CD14-positive monocyte (primary cell): ENCODE measurements at regions not wholly inside any gene's neighbourhood (a gene's known extent, or its start where the extent isn't known, plus 50 kb on each side); places are given as distances from the start of the nearest gene placed in this dataset.

Source experiments
- DNase-seq, 3 donors: peaks; one replicate each; pipeline ENCODE4 v3.0.0-alpha.2; 2011 to 2022
- H2AFZ ChIP-seq: 2 replicates; pipeline ENCODE4 v1.6.0; 2012; ENCODE audit warnings: mild to moderate bottlenecking, low read depth, low read length, inconsistent platforms; ENCODE audit not compliant: insufficient read depth, poor library complexity, severe bottlenecking
- H3K27ac ChIP-seq, 2 donors: 1 replicate in 1 of 2; 2 replicates in 1 of 2; pipeline ENCODE4 v1.5.1; 2012 to 2013; ENCODE audit warnings: low read length in 2 of 2, control low read depth in 1 of 2, inconsistent platforms in 1 of 2, low read depth in 1 of 2, mild to moderate bottlenecking in 1 of 2
- H3K27me3 ChIP-seq, 2 donors: one replicate each; pipeline versions ENCODE4 v1.6.0 to v1.6.1; 2011 to 2013; ENCODE audit warnings: low read length in 2 of 2; ENCODE audit not compliant: control insufficient read depth in 2 of 2, insufficient read depth in 2 of 2
- H3K36me3 ChIP-seq, 2 donors: replicated peaks in 1 of 2; 1 replicate in 1 of 2; 2 replicates in 1 of 2; pipeline versions ENCODE4 v1.5.1 to v1.6.1; 2012 to 2013; ENCODE audit warnings: low read length in 2 of 2, control low read depth in 1 of 2, inconsistent platforms in 1 of 2, mild to moderate bottlenecking in 1 of 2; ENCODE audit not compliant: insufficient read depth in 2 of 2, control insufficient read depth in 1 of 2
- H3K4me1 ChIP-seq, 2 donors: 1 replicate in 1 of 2; 2 replicates in 1 of 2; pipeline versions ENCODE4 v1.5.1 to v1.6.1; 2012 to 2013; ENCODE audit warnings: low read length in 2 of 2, control low read depth in 1 of 2, inconsistent platforms in 1 of 2, mild to moderate bottlenecking in 1 of 2, moderate library complexity in 1 of 2; ENCODE audit not compliant: insufficient read depth in 2 of 2, control insufficient read depth in 1 of 2
- H3K4me2 ChIP-seq: replicated peaks from 2 replicates; pipeline ENCODE3; 2012; ENCODE audit warnings: low read length, moderate library complexity, mild to moderate bottlenecking; ENCODE audit not compliant: poor library complexity, severe bottlenecking; ENCODE audit errors: extremely low read depth
- H3K4me3 ChIP-seq, 3 experiments: fragments of 200-600 bp in 1 of 3; sonication (generic) in 1 of 3; replicated peaks in 1 of 3; 1 replicate in 2 of 3; 2 replicates in 1 of 3; pipeline ENCODE4 v1.5.1; 2011 to 2013; ENCODE audit warnings: low read length in 3 of 3, mild to moderate bottlenecking in 3 of 3, control low read depth in 2 of 3, low read depth in 2 of 3, inconsistent platforms in 1 of 3, moderate library complexity in 1 of 3
- H3K79me2 ChIP-seq: 2 replicates; pipeline ENCODE4 v1.6.0; 2012; ENCODE audit warnings: mild to moderate bottlenecking, control low read depth, inconsistent platforms, low read length, moderate library complexity; ENCODE audit not compliant: insufficient read depth
- H3K9ac ChIP-seq: 2 replicates; pipeline ENCODE4 v1.6.0; 2017; ENCODE audit warnings: low read length, mild to moderate bottlenecking; ENCODE audit not compliant: insufficient read depth, poor library complexity, severe bottlenecking
- H3K9me3 ChIP-seq, 2 donors: replicated peaks in 1 of 2; 1 replicate in 1 of 2; 2 replicates in 1 of 2; pipeline versions ENCODE4 v1.5.1 to v1.6.1; 2012 to 2013; ENCODE audit warnings: low read length in 2 of 2, control low read depth in 1 of 2; ENCODE audit not compliant: control insufficient read depth in 1 of 2, insufficient read depth in 1 of 2
- H4K20me1 ChIP-seq: 2 replicates; pipeline ENCODE4 v1.6.0; 2012; ENCODE audit warnings: mild to moderate bottlenecking, low read length, control low read depth, moderate library complexity; ENCODE audit not compliant: insufficient read depth
- H3K27ac Mint-ChIP-seq, 7 donors: one replicate each; pipeline ENCODE4 v1.8.0; 2020; ENCODE audit warnings: mild to moderate bottlenecking in 7 of 7, mixed read lengths in 7 of 7, moderate library complexity in 6 of 7, inconsistent platforms in 2 of 7
- H3K27me3 Mint-ChIP-seq, 3 donors: one replicate each; pipeline ENCODE4 v1.8.0; 2021 to 2022; ENCODE audit warnings: low read depth in 3 of 3, mild to moderate bottlenecking in 3 of 3, mixed read lengths in 3 of 3, moderate library complexity in 3 of 3, inconsistent platforms in 1 of 3
- H3K36me3 Mint-ChIP-seq, 2 donors: one replicate each; pipeline ENCODE4 v1.8.0; 2020; ENCODE audit warnings: mixed read lengths in 2 of 2, inconsistent platforms in 1 of 2, mild to moderate bottlenecking in 1 of 2
- H3K4me1 Mint-ChIP-seq: one replicate; pipeline ENCODE4 v1.8.0; 2020; ENCODE audit warnings: mild to moderate bottlenecking, mixed read lengths
- H3K4me3 Mint-ChIP-seq, 2 donors: one replicate each; pipeline ENCODE4 v1.8.0; 2020; ENCODE audit warnings: mild to moderate bottlenecking in 2 of 2, mixed read lengths in 2 of 2, moderate library complexity in 1 of 2
- H3K9me3 Mint-ChIP-seq, 7 donors: one replicate each; pipeline ENCODE4 v1.8.0; 2020 to 2022; ENCODE audit warnings: mixed read lengths in 7 of 7, mild to moderate bottlenecking in 6 of 7, moderate library complexity in 6 of 7, inconsistent platforms in 2 of 7
- WGBS: methylation state at CpG from one replicate; pipeline ENCODE4 v1.1.5; 2013; ENCODE audit warnings: missing lambda C conversion rate; ENCODE audit not compliant: insufficient coverage; 5-methylcytosine and 5-hydroxymethylcytosine counted together
- intact Hi-C, 2 donors: fragments of 100-400 bp; cut with micrococcal nuclease; formaldehyde crosslinking; loops; one replicate each; pipeline versions ENCODE4 v1.15.0 to v1.15.1; 2023
- TF ChIP-seq, protein P1 (sequence below): fragments of 200-600 bp; IDR thresholded peaks from one replicate; pipeline ENCODE4 v1.8.0; 2022; ENCODE audit warnings: antibody characterized with exemption, mild to moderate bottlenecking

DNA sequence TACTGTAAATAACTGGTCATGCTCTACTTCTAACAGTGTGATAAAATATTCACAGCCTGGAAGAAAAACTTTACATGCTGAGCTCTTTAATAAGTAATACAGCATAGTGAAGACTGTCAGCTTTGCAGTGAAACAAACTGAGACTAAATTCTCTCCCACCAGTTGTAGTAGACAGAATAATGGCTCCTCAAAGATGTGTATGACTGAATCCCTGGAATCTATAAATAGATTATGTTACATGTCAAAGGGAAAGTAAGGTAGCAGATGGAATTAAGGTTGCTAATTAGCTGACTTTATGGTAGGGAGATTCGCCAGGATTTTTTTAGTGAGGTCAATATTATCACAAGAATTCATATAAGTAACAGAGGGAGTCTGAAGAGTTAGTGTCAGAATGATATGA, 609.5 kb upstream of the VRK2 start:
- TF ChIP-seq, protein P1, sequence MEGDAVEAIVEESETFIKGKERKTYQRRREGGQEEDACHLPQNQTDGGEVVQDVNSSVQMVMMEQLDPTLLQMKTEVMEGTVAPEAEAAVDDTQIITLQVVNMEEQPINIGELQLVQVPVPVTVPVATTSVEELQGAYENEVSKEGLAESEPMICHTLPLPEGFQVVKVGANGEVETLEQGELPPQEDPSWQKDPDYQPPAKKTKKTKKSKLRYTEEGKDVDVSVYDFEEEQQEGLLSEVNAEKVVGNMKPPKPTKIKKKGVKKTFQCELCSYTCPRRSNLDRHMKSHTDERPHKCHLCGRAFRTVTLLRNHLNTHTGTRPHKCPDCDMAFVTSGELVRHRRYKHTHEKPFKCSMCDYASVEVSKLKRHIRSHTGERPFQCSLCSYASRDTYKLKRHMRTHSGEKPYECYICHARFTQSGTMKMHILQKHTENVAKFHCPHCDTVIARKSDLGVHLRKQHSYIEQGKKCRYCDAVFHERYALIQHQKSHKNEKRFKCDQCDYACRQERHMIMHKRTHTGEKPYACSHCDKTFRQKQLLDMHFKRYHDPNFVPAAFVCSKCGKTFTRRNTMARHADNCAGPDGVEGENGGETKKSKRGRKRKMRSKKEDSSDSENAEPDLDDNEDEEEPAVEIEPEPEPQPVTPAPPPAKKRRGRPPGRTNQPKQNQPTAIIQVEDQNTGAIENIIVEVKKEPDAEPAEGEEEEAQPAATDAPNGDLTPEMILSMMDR, result no peak
- no peak overlapping the region for H3K4me2 ChIP-seq
- no peaks in the 10 kb centered on the region for H3K27me3 ChIP-seq
- no peaks in the 10 kb centered on the region for H3K36me3 ChIP-seq
- DNase-seq, result no peak
- peaks cover 15% of the 10 kb centered on the region for H3K4me1 Mint-ChIP-seq
- no peak overlapping the region for H3K4me3 ChIP-seq
- no peak overlapping the region for H3K27ac Mint-ChIP-seq
- no peak overlapping the region for H2AFZ ChIP-seq
- H3K36me3 Mint-ChIP-seq, result no peaks in the 10 kb centered on the region
- no CpG with 5 or more reads among the region's 1 CpG for WGBS
- no peaks in the 10 kb centered on the region for H3K9me3 ChIP-seq
- H3K27ac ChIP-seq, result no peak overlapping the region
- no peaks in the 10 kb centered on the region for H3K79me2 ChIP-seq
- intact Hi-C loops, result no loop called here
- H3K27me3 Mint-ChIP-seq, result no peaks in the 10 kb centered on the region
- H3K4me3 Mint-ChIP-seq, result no peak overlapping the region
- no peak overlapping the region for H3K9ac ChIP-seq
- H4K20me1 ChIP-seq, result no peaks in the 10 kb centered on the region
- H3K9me3 Mint-ChIP-seq, result no peaks in the 10 kb centered on the region
- peaks cover 4 to 7% of the 10 kb centered on the region in 2 donors for H3K4me1 ChIP-seq

DNA sequence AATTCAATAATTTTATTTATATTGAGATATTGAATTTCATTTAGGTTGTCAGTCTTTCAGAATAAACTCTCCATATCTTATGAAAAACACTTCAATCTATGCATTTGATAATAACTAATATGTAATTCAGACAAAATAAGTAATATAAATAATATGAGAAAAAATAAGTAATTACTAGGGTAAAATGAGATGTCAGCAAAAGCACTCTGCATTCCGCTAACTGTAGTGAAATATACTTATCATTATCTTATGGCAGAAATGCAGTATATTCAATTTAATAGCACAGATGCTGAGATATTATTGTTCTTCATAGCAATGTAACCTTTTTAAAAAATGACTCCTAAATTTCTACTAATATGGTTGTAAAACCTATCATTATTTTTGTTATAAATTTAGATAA, 606.2 kb upstream of the VRK2 start:
- H3K27ac ChIP-seq, result no peak overlapping the region

More for the DNA sequence above, 606.2 kb upstream of the VRK2 start:
- TF ChIP-seq, protein P1, result no peak
- no CpG with 5 or more reads among the region's 1 CpG for WGBS
- Histone ChIP-seq H3K79me2 (no peaks in the 10 kb centered on the region), H3K27me3 (no peaks in the 10 kb centered on the region), H3K4me2 (no peak overlapping the region), H3K4me1 (peaks cover 19 to 20% of the 10 kb centered on the region in 2 donors), H2AFZ (no peak overlapping the region), H3K4me3 (no peak overlapping the region), H4K20me1 (no peaks in the 10 kb centered on the region), H3K9me3 (no peaks in the 10 kb centered on the region), H3K9ac (no peak overlapping the region), H3K36me3 (no peaks in the 10 kb centered on the region)
- intact Hi-C loops, result loop anchor here in 1 of 2 donors (5.0 kb wide), 1 partner anchor 52 kb away; no protein-coding TSS in a partner anchor
- no peak for DNase-seq
- Mint-ChIP-seq H3K27ac (no peak overlapping the region), H3K9me3 (no peaks in the 10 kb centered on the region), H3K36me3 (no peaks in the 10 kb centered on the region), H3K27me3 (no peaks in the 10 kb centered on the region), H3K4me1 (peaks cover 22% of the 10 kb centered on the region), H3K4me3 (no peak overlapping the region)
